H9 (cell line): ENCODE measurements at regions not wholly inside any gene's neighbourhood (a gene's known extent, or its start where the extent isn't known, plus 50 kb on each side); places are given as distances from the start of the nearest gene placed in this dataset.

Source experiments
- DNase-seq: peaks from one replicate; pipeline ENCODE4 v3.0.0-alpha.2; 2017
- H2AFZ ChIP-seq: one replicate; pipeline ENCODE4 v1.6.1; 2013; ENCODE audit warnings: mild to moderate bottlenecking, low read length, control low read depth, moderate library complexity
- H2AK5ac ChIP-seq: 2 replicates; pipeline ENCODE4 v1.6.1; 2013; ENCODE audit warnings: low read length, control low read depth, mixed read lengths; ENCODE audit not compliant: insufficient read length
- H2BK120ac ChIP-seq: one replicate; pipeline ENCODE4 v1.6.1; 2013; ENCODE audit warnings: low read depth, mild to moderate bottlenecking, low read length, control low read depth, inconsistent platforms; ENCODE audit not compliant: poor library complexity, severe bottlenecking
- H2BK12ac ChIP-seq: 2 replicates; pipeline ENCODE4 v1.6.1; 2013; ENCODE audit warnings: low read length, control low read depth, mixed read lengths, low read depth; ENCODE audit not compliant: insufficient read length
- H2BK15ac ChIP-seq: 2 replicates; pipeline ENCODE4 v1.6.1; 2013; ENCODE audit warnings: low read depth, low read length, control low read depth
- H2BK20ac ChIP-seq: one replicate; pipeline ENCODE4 v1.6.1; 2013; ENCODE audit warnings: low read depth, mild to moderate bottlenecking, low read length, control low read depth, inconsistent platforms; ENCODE audit not compliant: poor library complexity, severe bottlenecking
- H2BK5ac ChIP-seq: 2 replicates; pipeline ENCODE4 v1.6.1; 2013; ENCODE audit warnings: low read length, control low read depth, mixed read lengths; ENCODE audit not compliant: insufficient read length
- H3K14ac ChIP-seq: 2 replicates; pipeline ENCODE4 v1.6.1; 2013; ENCODE audit warnings: low read length, control low read depth; ENCODE audit not compliant: insufficient read depth
- H3K18ac ChIP-seq: 2 replicates; pipeline ENCODE4 v1.6.1; 2013; ENCODE audit warnings: low read depth, mild to moderate bottlenecking, mixed read lengths, low read length, control low read depth; ENCODE audit not compliant: insufficient read length
- H3K23ac ChIP-seq: 2 replicates; pipeline ENCODE4 v1.6.1; 2013; ENCODE audit warnings: low read length, control low read depth, mixed read lengths, low read depth; ENCODE audit not compliant: insufficient read length
- H3K23me2 ChIP-seq: 2 replicates; pipeline ENCODE4 v1.6.1; 2013; ENCODE audit warnings: low read depth, mild to moderate bottlenecking, mixed read lengths, low read length, control low read depth; ENCODE audit not compliant: insufficient read length, poor library complexity, severe bottlenecking
- H3K27ac ChIP-seq: 2 replicates; pipeline ENCODE4 v1.5.1; 2013; ENCODE audit warnings: low read length, control low read depth, mixed read lengths, low read depth; ENCODE audit not compliant: insufficient read length
- H3K27me3 ChIP-seq: 2 replicates; pipeline ENCODE4 v1.6.1; 2013; ENCODE audit warnings: low read length, control low read depth, inconsistent platforms; ENCODE audit not compliant: insufficient read depth
- H3K4ac ChIP-seq: 2 replicates; pipeline ENCODE4 v1.6.1; 2013; ENCODE audit warnings: low read depth, mild to moderate bottlenecking, control low read depth, inconsistent platforms, low read length, moderate library complexity
- H3K4me1 ChIP-seq: 2 replicates; pipeline ENCODE4 v1.6.1; 2013; ENCODE audit warnings: low read length, control low read depth, inconsistent platforms; ENCODE audit not compliant: insufficient read depth
- H3K4me2 ChIP-seq: 2 replicates; pipeline ENCODE4 v1.6.1; 2013; ENCODE audit warnings: low read length, control low read depth, mixed read lengths; ENCODE audit not compliant: insufficient read length, insufficient read depth
- H3K56ac ChIP-seq: 2 replicates; pipeline ENCODE4 v1.6.1; 2013; ENCODE audit warnings: low read depth, mild to moderate bottlenecking, mixed read lengths, low read length, control low read depth; ENCODE audit not compliant: insufficient read length
- H3K79me1 ChIP-seq: 2 replicates; pipeline ENCODE4 v1.6.1; 2013; ENCODE audit warnings: low read depth, mild to moderate bottlenecking, moderate library complexity, low read length, control low read depth, inconsistent platforms; ENCODE audit not compliant: insufficient read depth, poor library complexity, severe bottlenecking
- H3K79me2 ChIP-seq: 2 replicates; pipeline ENCODE4 v1.6.1; 2013; ENCODE audit warnings: low read length, control low read depth, inconsistent platforms; ENCODE audit not compliant: insufficient read depth
- H3K9ac ChIP-seq: 2 replicates; pipeline ENCODE4 v1.6.1; 2013; ENCODE audit warnings: low read length, control low read depth, mixed read lengths; ENCODE audit not compliant: insufficient read length; ENCODE audit errors: extremely low read depth
- H3K9me3 ChIP-seq: one replicate; pipeline ENCODE4 v1.6.1; 2013; ENCODE audit warnings: low read depth, low read length, inconsistent platforms; ENCODE audit not compliant: control insufficient read depth
- H3T11ph ChIP-seq: one replicate; pipeline ENCODE4 v1.6.1; 2013; ENCODE audit warnings: mild to moderate bottlenecking, low read length, control low read depth, inconsistent platforms
- H4K20me1 ChIP-seq: one replicate; pipeline ENCODE4 v1.6.1; 2013; ENCODE audit not compliant: control insufficient read depth, insufficient read length, insufficient read depth
- H4K5ac ChIP-seq: 2 replicates; pipeline ENCODE4 v1.6.1; 2013; ENCODE audit warnings: low read depth, mild to moderate bottlenecking, mixed read lengths, low read length, control low read depth; ENCODE audit not compliant: insufficient read length
- H4K8ac ChIP-seq: replicated peaks from 2 replicates; pipeline ENCODE4 v1.6.1; 2013; ENCODE audit warnings: low read length, control low read depth, mixed read lengths, low read depth; ENCODE audit not compliant: insufficient read length
- H4K91ac ChIP-seq: 2 replicates; pipeline ENCODE4 v1.6.1; 2013; ENCODE audit warnings: low read depth, mild to moderate bottlenecking, moderate library complexity, mixed read lengths, low read length, control low read depth; ENCODE audit not compliant: insufficient read length
- H3K27ac Mint-ChIP-seq, 3 experiments: 2 replicates in 2 of 3; 3 replicates in 1 of 3; pipeline ENCODE4 v1.8.0; 2020 to 2021; ENCODE audit warnings: mixed read lengths in 3 of 3, mild to moderate bottlenecking in 1 of 3, moderate library complexity in 1 of 3
- H3K27me3 Mint-ChIP-seq: 2 replicates; pipeline ENCODE4 v1.8.0; 2021; ENCODE audit warnings: low read depth, mild to moderate bottlenecking, moderate library complexity, mixed read lengths
- H3K36me3 Mint-ChIP-seq, 3 experiments: 2 replicates in 2 of 3; 3 replicates in 1 of 3; pipeline ENCODE4 v1.8.0; 2020 to 2021; ENCODE audit warnings: low read depth in 3 of 3, mixed read lengths in 3 of 3; ENCODE audit not compliant: insufficient read depth in 1 of 3
- H3K4me1 Mint-ChIP-seq, 2 experiments: 2 replicates each; pipeline ENCODE4 v1.8.0; 2020; ENCODE audit warnings: mixed read lengths in 2 of 2
- H3K4me3 Mint-ChIP-seq, 2 experiments: 2 replicates in 1 of 2; 3 replicates in 1 of 2; pipeline ENCODE4 v1.8.0; 2020 to 2021; ENCODE audit warnings: mild to moderate bottlenecking in 2 of 2, mixed read lengths in 2 of 2, moderate library complexity in 1 of 2
- H3K9me3 Mint-ChIP-seq, 2 experiments: 2 replicates in 1 of 2; 3 replicates in 1 of 2; pipeline ENCODE4 v1.8.0; 2020; ENCODE audit warnings: mild to moderate bottlenecking in 2 of 2, mixed read lengths in 2 of 2, moderate library complexity in 1 of 2
- WGBS: extraction: QIAGEN DNeasy Blood & Tissue Kit; methylation state at CpG from one replicate; pipeline ENCODE4 v1.1.7; 2013; ENCODE audit warnings: missing lambda C conversion rate, low lambda C conversion rate, mixed read lengths; ENCODE audit not compliant: insufficient read length; ENCODE audit errors: extremely low coverage; 5-methylcytosine and 5-hydroxymethylcytosine counted together
- TF ChIP-seq, protein P1 (sequence below): fragments of 200-600 bp; sonication (generic); conservative IDR thresholded peaks from 3 replicates; pipeline ENCODE4 v1.8.0; 2021; ENCODE audit warnings: antibody characterized with exemption, mild to moderate bottlenecking

DNA sequence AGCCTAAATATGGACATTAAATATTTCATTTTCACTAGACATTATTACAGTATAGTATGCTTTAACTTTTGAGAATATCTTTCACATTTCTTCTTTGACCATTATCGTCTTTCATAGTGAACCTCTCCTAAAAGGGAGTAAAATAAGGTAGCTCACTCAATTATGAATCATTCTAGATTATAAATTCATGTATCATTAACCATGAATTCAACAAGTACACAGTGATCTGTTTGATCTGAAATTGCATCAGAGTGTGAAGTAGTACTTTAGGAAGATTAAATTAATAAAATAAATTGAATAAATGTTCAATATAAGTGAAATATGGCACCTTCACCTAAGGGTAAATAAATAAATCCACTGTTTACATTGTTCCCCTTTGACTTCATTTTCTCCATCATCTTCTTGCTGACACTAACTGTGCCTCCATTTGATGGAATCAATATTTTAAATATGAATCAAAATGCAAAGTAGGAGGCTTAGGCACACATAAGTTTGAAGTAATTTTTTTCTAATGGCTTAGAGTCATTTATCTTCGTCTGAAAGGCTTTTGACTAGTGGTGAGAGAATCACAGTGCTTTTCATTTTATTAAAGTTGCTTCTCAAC lies 174.1 kb upstream of the MDFIC2 start:
- Histone ChIP-seq H3K4me2 (no peak overlapping the region), H2AFZ (no peak overlapping the region), H3K9ac (no peak overlapping the region), H3K14ac (no peak overlapping the region), H3K23ac (no peak overlapping the region), H2BK20ac (no peak overlapping the region), H2AK5ac (no peak overlapping the region), H3K18ac (no peak overlapping the region), H4K8ac (no peak overlapping the region), H3K56ac (no peak overlapping the region), H3K27me3 (no peaks in the 10 kb centered on the region), H3K9me3 (no peaks in the 10 kb centered on the region), H2BK12ac (no peak overlapping the region), H3K79me2 (no peaks in the 10 kb centered on the region), H2BK15ac (no peak overlapping the region), H4K20me1 (no peaks in the 10 kb centered on the region), H2BK5ac (no peak overlapping the region), H3K4me1 (peaks cover 3% of the 10 kb centered on the region; the same call in 1 of the 2 replicates), H3T11ph (no peak overlapping the region), H3K4ac (no peak overlapping the region), H3K23me2 (no peaks in the 10 kb centered on the region), H3K27ac (no peak overlapping the region), H4K91ac (no peak overlapping the region), H4K5ac (no peak overlapping the region), H3K79me1 (no peaks in the 10 kb centered on the region), H2BK120ac (no peak overlapping the region)
- Mint-ChIP-seq H3K27ac (no peak overlapping the region), H3K36me3 (peaks cover 0 to 8% (median 0%) of the 10 kb centered on the region in 3 experiments; a peak in 3 of 7 replicates), H3K4me1 (peaks cover 22 to 35% of the 10 kb centered on the region in 2 experiments), H3K4me3 (no peak overlapping the region), H3K27me3 (no peaks in the 10 kb centered on the region), H3K9me3 (peaks cover 4% of the 10 kb centered on the region in 2 experiments; a peak in 3 of 5 replicates)
- TF ChIP-seq, protein P1, sequence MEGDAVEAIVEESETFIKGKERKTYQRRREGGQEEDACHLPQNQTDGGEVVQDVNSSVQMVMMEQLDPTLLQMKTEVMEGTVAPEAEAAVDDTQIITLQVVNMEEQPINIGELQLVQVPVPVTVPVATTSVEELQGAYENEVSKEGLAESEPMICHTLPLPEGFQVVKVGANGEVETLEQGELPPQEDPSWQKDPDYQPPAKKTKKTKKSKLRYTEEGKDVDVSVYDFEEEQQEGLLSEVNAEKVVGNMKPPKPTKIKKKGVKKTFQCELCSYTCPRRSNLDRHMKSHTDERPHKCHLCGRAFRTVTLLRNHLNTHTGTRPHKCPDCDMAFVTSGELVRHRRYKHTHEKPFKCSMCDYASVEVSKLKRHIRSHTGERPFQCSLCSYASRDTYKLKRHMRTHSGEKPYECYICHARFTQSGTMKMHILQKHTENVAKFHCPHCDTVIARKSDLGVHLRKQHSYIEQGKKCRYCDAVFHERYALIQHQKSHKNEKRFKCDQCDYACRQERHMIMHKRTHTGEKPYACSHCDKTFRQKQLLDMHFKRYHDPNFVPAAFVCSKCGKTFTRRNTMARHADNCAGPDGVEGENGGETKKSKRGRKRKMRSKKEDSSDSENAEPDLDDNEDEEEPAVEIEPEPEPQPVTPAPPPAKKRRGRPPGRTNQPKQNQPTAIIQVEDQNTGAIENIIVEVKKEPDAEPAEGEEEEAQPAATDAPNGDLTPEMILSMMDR, result no peak
- no peak for DNase-seq
- no CpG with 5 or more reads among the region's 2 CpGs for WGBS
